Vagina (tissue), 2 donors: ENCODE measurements at regions not wholly inside any gene's neighbourhood (a gene's known extent, or its start where the extent isn't known, plus 50 kb on each side); places are given as distances from the start of the nearest gene placed in this dataset.

ENCODE experiments used
- CTCF ChIP-seq, 3 experiments: fragments of 450-650 bp in 2 of 3; fragments of 200-600 bp in 1 of 3; sonication (generic) in 1 of 3; IDR thresholded peaks; one replicate each; pipeline ENCODE4 v1.5.1; 2017 to 2019; ENCODE audit warnings: antibody characterized with exemption in 3 of 3, mild to moderate bottlenecking in 2 of 3, moderate library complexity in 2 of 3
- POLR2A ChIP-seq, 2 donors: fragments of 450-650 bp; IDR thresholded peaks; one replicate each; pipeline ENCODE4 v1.6.1; 2017; ENCODE audit warnings: antibody characterized with exemption in 2 of 2, mild to moderate bottlenecking in 2 of 2, moderate library complexity in 2 of 2
- POLR2AphosphoS5 ChIP-seq, 2 donors: sonication (generic); formaldehyde crosslinking; IDR thresholded peaks; one replicate each; pipeline ENCODE4 v1.9.0; 2017; ENCODE audit warnings: antibody characterized with exemption in 2 of 2, mild to moderate bottlenecking in 2 of 2, low read depth in 1 of 2; ENCODE audit not compliant: insufficient read depth in 1 of 2

- TF ChIP-seq POLR2A (IDR thresholded peaks at IDR 0.05) (no peak), CTCF (IDR thresholded peaks at IDR 0.05) (no peak), POLR2AphosphoS5 (IDR thresholded peaks at IDR 0.05; ENCODE audit: insufficient read depth in 1 of 2, low read depth in 1 of 2) (no peak)
Observed at GRCh38 chr4:24040811-24041210, 151.0 kb upstream of the PPARGC1A start.
